Fibroblast of lung (primary cell): ENCODE measurements at regions not wholly inside any gene's neighbourhood (a gene's known extent, or its start where the extent isn't known, plus 50 kb on each side); places are given as distances from the start of the nearest gene placed in this dataset.

Experiments used
- DNase-seq, 2 donors: peaks; one replicate each; pipeline versions ENCODE4 v3.0.0 to v3.0.0-alpha.2; 2010; ENCODE audit warnings: low read depth in 2 of 2
- H2AFZ ChIP-seq: 2 replicates; pipeline ENCODE4 v1.5.1; 2012; ENCODE audit warnings: low read length, control low read depth, inconsistent platforms
- H3K27ac ChIP-seq: 2 replicates; pipeline ENCODE4 v1.5.1; 2011; ENCODE audit warnings: low read length, control low read depth; ENCODE audit not compliant: insufficient read depth
- H3K27me3 ChIP-seq: 2 replicates; pipeline ENCODE4 v1.5.1; 2011; ENCODE audit warnings: mild to moderate bottlenecking, low read length; ENCODE audit not compliant: control insufficient read depth, insufficient read depth
- H3K36me3 ChIP-seq: 2 replicates; pipeline ENCODE4 v1.5.1; 2011; ENCODE audit warnings: low read length; ENCODE audit not compliant: control insufficient read depth, insufficient read depth
- H3K4me1 ChIP-seq: 2 replicates; pipeline ENCODE4 v1.5.1; 2011; ENCODE audit warnings: low read length; ENCODE audit not compliant: control insufficient read depth, insufficient read depth; ENCODE audit errors: extremely low read depth
- H3K4me2 ChIP-seq: 2 replicates; pipeline ENCODE4 v1.5.1; 2011; ENCODE audit warnings: low read length, control low read depth; ENCODE audit not compliant: insufficient read depth; ENCODE audit errors: extremely low read depth
- H3K4me3 ChIP-seq, 4 experiments: fragments of 200-600 bp in 1 of 4; sonication (generic) in 1 of 4; replicated peaks in 1 of 4; 2 replicates each; pipeline ENCODE4 v1.5.1; 2011 to 2016; ENCODE audit warnings: low read length in 4 of 4, low read depth in 3 of 4, mild to moderate bottlenecking in 3 of 4, control low read depth in 2 of 4, inconsistent platforms in 1 of 4, mixed read lengths in 1 of 4; ENCODE audit not compliant: insufficient read depth in 1 of 4; ENCODE audit errors: control extremely low read depth in 1 of 4
- H3K79me2 ChIP-seq: 2 replicates; pipeline ENCODE4 v1.5.1; 2012; ENCODE audit warnings: mild to moderate bottlenecking, low read length, inconsistent platforms; ENCODE audit not compliant: control insufficient read depth, insufficient read depth
- H3K9ac ChIP-seq: 2 replicates; pipeline ENCODE4 v1.5.1; 2011; ENCODE audit warnings: mild to moderate bottlenecking, low read length, control low read depth; ENCODE audit not compliant: insufficient read depth
- H3K9me3 ChIP-seq: 2 replicates; pipeline ENCODE4 v1.5.1; 2012; ENCODE audit warnings: low read depth, low read length; ENCODE audit not compliant: control insufficient read depth, insufficient read depth
- H4K20me1 ChIP-seq: 2 replicates; pipeline ENCODE4 v1.5.1; 2011; ENCODE audit warnings: low read length; ENCODE audit not compliant: control insufficient read depth, insufficient read depth; ENCODE audit errors: extremely low read depth
- CTCF ChIP-seq, 2 donors: IDR thresholded peaks in 1 of 2; conservative IDR thresholded peaks in 1 of 2; 1 replicate in 1 of 2; 2 replicates in 1 of 2; pipeline ENCODE4 v1.5.1; 2011 to 2012; ENCODE audit warnings: low read length in 2 of 2, control low read depth in 1 of 2, inconsistent platforms in 1 of 2, low read depth in 1 of 2, mild to moderate bottlenecking in 1 of 2
- EZH2 ChIP-seq: IDR thresholded peaks from 2 replicates; pipeline ENCODE4 v1.5.1; 2012; ENCODE audit warnings: low read length, control low read depth, mild to moderate bottlenecking; ENCODE audit errors: missing control alignments

DNA sequence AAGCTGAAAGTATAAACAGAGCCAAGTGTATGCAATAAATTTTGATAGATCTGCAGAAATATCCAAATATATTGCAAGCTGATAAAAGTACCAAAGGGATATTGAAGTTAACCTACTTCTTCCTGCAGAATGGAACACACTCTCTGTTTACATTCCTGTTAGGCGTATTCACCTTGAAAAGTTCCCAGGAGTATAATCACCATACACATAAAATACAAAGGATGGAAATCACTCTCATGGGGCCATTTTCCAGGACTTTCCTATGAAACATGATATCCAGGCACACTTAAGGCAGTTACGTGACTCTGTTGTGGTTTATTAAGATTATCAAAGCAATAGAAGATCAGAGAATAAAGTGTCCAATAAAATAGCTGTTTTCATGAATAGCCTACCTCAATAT is 1142.3 kb downstream of the NLGN4X start:
- Histone ChIP-seq H3K4me1 (no peaks in the 10 kb centered on the region), H3K27ac (no peak overlapping the region), H4K20me1 (no peaks in the 10 kb centered on the region), H3K4me2 (no peak overlapping the region), H3K9me3 (no peaks in the 10 kb centered on the region), H3K9ac (no peak overlapping the region), H3K4me3 (no peak overlapping the region), H3K27me3 (no peaks in the 10 kb centered on the region), H3K79me2 (no peaks in the 10 kb centered on the region), H2AFZ (no peak overlapping the region), H3K36me3 (no peaks in the 10 kb centered on the region)
- DNase-seq = peak in 1 of 2 donors; percentile 7
- TF ChIP-seq EZH2 (no peak), CTCF (conservative IDR thresholded peaks at IDR 0.05 in 1 of 2, IDR thresholded peaks at IDR 0.05 in 1 of 2; ENCODE audit: low read depth in 1 of 2, low read length in 2 of 2) (no peak)

DNA sequence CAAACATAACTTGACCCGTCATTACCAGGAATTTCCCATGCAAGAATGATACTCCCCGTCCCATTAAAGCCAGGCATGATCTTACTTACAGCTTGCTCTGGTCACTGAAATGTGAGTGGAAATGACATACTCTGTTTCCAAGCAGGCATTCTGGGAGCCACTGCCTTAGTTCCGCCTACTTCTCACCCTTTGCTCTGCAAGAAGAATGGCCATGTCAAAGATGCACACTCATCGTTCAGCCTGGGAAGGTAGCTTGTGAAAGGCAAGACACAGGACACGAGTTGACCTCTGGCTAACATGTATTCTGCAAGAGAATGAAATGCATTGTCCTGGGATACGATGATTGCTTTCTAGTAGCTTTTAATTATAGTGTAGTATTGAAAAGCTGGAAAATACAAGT is 1144.4 kb downstream of the NLGN4X start:
- no peak for TF ChIP-seq EZH2
- TF ChIP-seq CTCF (conservative IDR thresholded peaks at IDR 0.05 in 1 of 2, IDR thresholded peaks at IDR 0.05 in 1 of 2; ENCODE audit: low read depth in 1 of 2, low read length in 2 of 2) = no peak
- Histone ChIP-seq H2AFZ (no peak overlapping the region), H3K27me3 (no peaks in the 10 kb centered on the region)

GRCh38 chrX:5082705-5083104 is 1146.0 kb downstream of the NLGN4X start:
- Histone ChIP-seq H3K9ac (no peak overlapping the region), H3K36me3 (no peaks in the 10 kb centered on the region), H3K27ac (no peak overlapping the region), H3K4me1 (no peaks in the 10 kb centered on the region), H2AFZ (no peak overlapping the region), H3K79me2 (no peaks in the 10 kb centered on the region), H4K20me1 (no peaks in the 10 kb centered on the region), H3K4me3 (no peak overlapping the region), H3K4me2 (no peak overlapping the region), H3K27me3 (no peaks in the 10 kb centered on the region), H3K9me3 (no peaks in the 10 kb centered on the region)
- TF ChIP-seq EZH2 (no peak), CTCF (conservative IDR thresholded peaks at IDR 0.05 in 1 of 2, IDR thresholded peaks at IDR 0.05 in 1 of 2; ENCODE audit: low read depth in 1 of 2, low read length in 2 of 2) (no peak)
- DNase-seq = no peak

More for the DNA sequence above, 1144.4 kb downstream of the NLGN4X start:
- H3K4me1 ChIP-seq = no peaks in the 10 kb centered on the region
- H3K36me3 ChIP-seq = no peaks in the 10 kb centered on the region
- no peak for DNase-seq
- H3K27ac ChIP-seq = no peak overlapping the region
- H3K4me3 ChIP-seq = no peak overlapping the region
- no peaks in the 10 kb centered on the region for H4K20me1 ChIP-seq
- no peaks in the 10 kb centered on the region for H3K9me3 ChIP-seq
- no peak overlapping the region for H3K9ac ChIP-seq
- H3K79me2 ChIP-seq = no peaks in the 10 kb centered on the region
- no peak overlapping the region for H3K4me2 ChIP-seq
